HG03378 (cell line): ENCODE measurements at regions not wholly inside any gene's neighbourhood (a gene's known extent, or its start where the extent isn't known, plus 50 kb on each side); places are given as distances from the start of the nearest gene placed in this dataset.
"Not testable (repeated sequence)": the region's sequence is repeated elsewhere in the genome, so short reads cannot be mapped to it uniquely, and the experiment has no call there.

Experiments
- ATAC-seq: cut with Tn5 transposase; IDR thresholded peaks from one replicate; pipeline ENCODE4 v1.9.1; 2021; ENCODE audit warnings: mild to moderate bottlenecking, moderate library complexity; ENCODE audit not compliant: unreplicated experiment

- ATAC-seq = no peak
These were observed 1176.8 kb downstream of the EFNA5 start for GRCh38 chr5:106493910-106494309.

DNA sequence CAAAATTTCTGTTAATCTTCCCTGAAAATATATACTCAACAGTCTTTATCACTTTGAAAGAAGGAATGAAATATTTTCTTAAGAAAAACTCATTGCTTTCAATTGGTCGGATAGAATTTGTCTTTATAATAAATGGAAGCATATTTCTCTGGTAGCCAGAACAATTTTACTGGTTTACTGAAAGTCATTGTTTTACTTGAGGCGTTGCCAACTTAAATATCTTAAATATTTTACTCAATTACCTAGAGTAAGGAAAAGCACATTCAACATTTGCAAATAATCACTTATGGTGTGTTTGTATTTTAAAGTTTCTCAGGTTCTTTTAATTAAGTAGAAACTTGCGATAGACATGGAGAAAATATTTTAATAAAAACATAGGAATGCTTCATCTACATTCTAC lies 1181.7 kb downstream of the EFNA5 start:
- ATAC-seq = no peak

GRCh38 chr5:106488407-106488806 lies 1182.3 kb downstream of the EFNA5 start:
- no peak for ATAC-seq

GRCh38 chr5:106481374-106481773 lies 1189.4 kb downstream of the EFNA5 start:
- no peak for ATAC-seq

GRCh38 chr5:106476630-106477029 lies 1194.1 kb downstream of the EFNA5 start:
- ATAC-seq = no peak

GRCh38 chr5:106474066-106474465 lies 1196.7 kb downstream of the EFNA5 start:
- no peak for ATAC-seq

- no peak for ATAC-seq
These were observed 1211.2 kb downstream of the EFNA5 start for GRCh38 chr5:106459541-106459940.

GRCh38 chr5:106454651-106455415 lies 1215.9 kb downstream of the EFNA5 start:
- ATAC-seq = no peak

- no peak for ATAC-seq
These were observed 1216.7 kb downstream of the EFNA5 start for GRCh38 chr5:106454050-106454449.

DNA sequence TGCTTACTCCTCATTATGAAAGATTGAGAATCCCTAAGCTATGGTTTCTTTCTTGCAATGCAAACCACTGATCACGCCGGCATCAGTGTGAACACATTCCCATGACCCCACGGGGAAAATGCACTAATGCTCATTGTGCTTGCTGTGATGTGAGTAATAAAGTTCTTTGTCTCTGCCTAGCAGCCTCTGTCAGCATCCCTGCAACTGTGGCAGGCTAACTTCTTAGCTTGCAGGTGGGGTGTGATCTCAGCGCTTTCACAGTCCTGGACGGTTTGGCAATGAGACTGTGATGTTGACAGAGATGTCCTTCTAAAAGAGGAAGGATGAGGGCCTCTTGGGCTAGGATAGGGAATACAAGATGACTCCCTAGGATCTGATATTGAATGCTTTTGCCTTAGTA lies 1218.7 kb downstream of the EFNA5 start:
- ATAC-seq = no peak

- no peak for ATAC-seq
These were observed 1227.0 kb downstream of the EFNA5 start for GRCh38 chr5:106443746-106444145.

- ATAC-seq = no peak
These were observed 1235.6 kb downstream of the EFNA5 start for GRCh38 chr5:106435185-106435584.

- ATAC-seq = not testable (repeated sequence)
These were observed 1240.0 kb downstream of the EFNA5 start for GRCh38 chr5:106430733-106431132.

GRCh38 chr5:106423109-106423897 lies 1247.4 kb downstream of the EFNA5 start:
- ATAC-seq = no peak

GRCh38 chr5:106420102-106420501 lies 1250.6 kb downstream of the EFNA5 start:
- no peak for ATAC-seq

DNA sequence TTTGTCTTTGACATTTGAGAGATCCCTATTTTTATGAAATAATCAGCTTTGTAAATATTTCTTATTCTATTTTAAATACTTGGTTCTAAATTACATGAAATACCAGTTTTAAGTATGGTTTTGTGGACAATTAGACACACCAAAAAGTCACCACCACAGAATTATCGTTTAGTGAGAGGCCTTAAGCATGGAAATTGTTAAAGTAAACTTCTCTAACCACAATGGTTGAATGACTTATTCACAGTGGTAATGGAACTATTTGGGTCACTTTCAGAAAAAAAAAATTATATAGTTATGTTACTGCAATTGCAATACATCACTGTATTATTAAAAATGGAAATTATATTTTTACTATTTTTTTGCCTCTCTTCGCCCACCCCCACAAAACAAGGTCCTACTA lies 1252.5 kb downstream of the EFNA5 start:
- no peak for ATAC-seq

DNA sequence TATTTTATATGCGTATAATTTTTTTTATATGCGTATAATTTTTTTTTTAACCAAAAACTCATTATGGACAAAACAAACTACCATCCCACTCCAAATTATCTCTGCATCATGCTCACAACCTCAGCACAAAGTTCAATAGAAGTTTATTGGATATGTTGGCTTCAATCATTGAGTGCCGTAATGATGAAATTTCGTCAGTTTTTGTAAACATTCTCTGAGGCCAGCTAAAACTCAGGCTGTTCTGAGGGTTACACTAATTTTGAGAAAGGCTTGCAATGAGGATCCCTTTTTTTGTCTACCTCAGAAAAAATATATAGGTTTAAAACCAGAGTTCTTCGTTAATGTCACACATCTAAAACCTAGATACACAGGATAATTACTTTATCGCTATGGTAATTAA lies 1253.2 kb downstream of the EFNA5 start:
- no peak for ATAC-seq

- no peak for ATAC-seq
These were observed 1253.6 kb downstream of the EFNA5 start for GRCh38 chr5:106417163-106417562.

DNA sequence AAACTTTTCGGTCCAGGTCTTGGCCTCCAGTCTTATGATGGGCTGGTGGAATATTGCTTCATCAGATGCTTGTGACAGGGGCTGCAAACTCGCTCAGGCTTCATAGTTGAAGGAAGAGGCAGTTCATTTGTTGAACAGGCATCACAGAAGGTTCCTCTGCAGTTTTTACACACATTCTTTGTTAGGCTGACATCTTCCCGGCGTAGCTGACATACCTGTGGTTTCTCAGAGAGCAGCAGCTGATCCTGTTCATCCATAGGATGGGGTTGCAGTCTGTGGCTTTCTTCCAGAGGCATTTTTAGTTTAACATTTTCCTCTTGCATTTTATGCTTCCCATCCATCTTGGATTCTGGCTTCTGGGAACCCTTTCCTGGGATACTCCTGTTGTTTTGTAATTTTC lies 1255.2 kb downstream of the EFNA5 start:
- no peak for ATAC-seq

DNA sequence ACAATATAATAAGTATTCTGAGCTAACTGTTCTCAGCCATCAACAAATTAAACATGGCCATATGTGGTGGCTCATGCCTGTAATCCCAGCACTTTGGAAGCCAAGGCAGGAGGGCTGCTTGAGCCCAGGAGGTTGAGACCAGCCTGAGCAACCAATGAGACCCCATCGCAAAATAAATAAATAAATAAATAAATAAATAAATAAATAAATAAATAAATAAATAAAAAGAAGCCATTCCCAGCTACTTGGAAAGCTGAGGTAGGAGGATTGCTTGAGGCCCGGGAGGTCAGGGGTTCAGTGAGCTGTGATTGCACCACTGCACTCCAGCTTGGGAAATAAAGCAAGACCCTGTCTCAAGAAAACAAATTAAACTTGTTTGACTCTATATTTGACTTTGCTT lies 1256.4 kb downstream of the EFNA5 start:
- ATAC-seq = no peak

- no peak for ATAC-seq
These were observed 1258.1 kb downstream of the EFNA5 start for GRCh38 chr5:106412606-106413005.

- no peak for ATAC-seq
These were observed 1262.2 kb downstream of the EFNA5 start for GRCh38 chr5:106408570-106408969.
